ENCODE measurements at regions not wholly inside any gene's neighbourhood (a gene's known extent, or its start where the extent isn't known, plus 50 kb on each side); places are given as distances from the start of the nearest gene placed in this dataset.

GRCh38 chr7:119132436-119132835 is 907.9 kb downstream of the ANKRD7 start:
- no peaks in the 10 kb centered on the region for H3K36me3 ChIP-seq (ENCODE audit: control insufficient read depth, insufficient read depth, low read length)
- H3K9me3 ChIP-seq (ENCODE audit: control insufficient read depth, low read length) = no peaks in the 10 kb centered on the region
- H3K4me1 ChIP-seq (ENCODE audit: control insufficient read depth, insufficient read depth, low read length, poor library complexity, severe bottlenecking) = no peaks in the 10 kb centered on the region
- no peak overlapping the region for H3K27ac ChIP-seq (ENCODE audit: low read depth, low read length, severe bottlenecking)
- H3K4me3 ChIP-seq (ENCODE audit: extremely low read depth, insufficient read depth, low read length, poor library complexity, severe bottlenecking) = no peak overlapping the region

GRCh38 chr7:119167431-119167830 is 942.9 kb downstream of the ANKRD7 start:
- no peaks in the 10 kb centered on the region for H3K36me3 ChIP-seq (ENCODE audit: control insufficient read depth, insufficient read depth, low read length)
- H3K4me3 ChIP-seq (ENCODE audit: extremely low read depth, insufficient read depth, low read length, poor library complexity, severe bottlenecking) = no peak overlapping the region
- H3K9me3 ChIP-seq (ENCODE audit: control insufficient read depth, low read length) = peaks cover 14% of the 10 kb centered on the region
- no peaks in the 10 kb centered on the region for H3K4me1 ChIP-seq (ENCODE audit: control insufficient read depth, insufficient read depth, low read length, poor library complexity, severe bottlenecking)
- no CpG with 5 or more reads among the region's 1 CpG for WGBS, 2 experiments (ENCODE audit: insufficient coverage in 2 of 2)
- H3K27ac ChIP-seq (ENCODE audit: low read depth, low read length, severe bottlenecking) = no peak overlapping the region

- WGBS, 2 experiments (ENCODE audit: insufficient coverage in 2 of 2) = 79 to 90% methylated on average over 2 to 3 of the region's 5 CpGs
- no peaks in the 10 kb centered on the region for H3K36me3 ChIP-seq (ENCODE audit: control insufficient read depth, insufficient read depth, low read length)
- H3K4me3 ChIP-seq (ENCODE audit: extremely low read depth, insufficient read depth, low read length, poor library complexity, severe bottlenecking) = no peak overlapping the region
These were observed 947.5 kb downstream of the ANKRD7 start for GRCh38 chr7:119172043-119172442.

GRCh38 chr7:119175911-119176627 is 951.6 kb downstream of the ANKRD7 start:
- H3K4me3 ChIP-seq (ENCODE audit: extremely low read depth, insufficient read depth, low read length, poor library complexity, severe bottlenecking) = no peak overlapping the region
- peak overlapping the region; percentile 34 for H3K27ac ChIP-seq (ENCODE audit: low read depth, low read length, severe bottlenecking)
- no peaks in the 10 kb centered on the region for H3K36me3 ChIP-seq (ENCODE audit: control insufficient read depth, insufficient read depth, low read length)
- WGBS, 2 experiments (ENCODE audit: insufficient coverage in 2 of 2) = 0 to 4% methylated on average over 2 to 3 of the region's 6 CpGs
- H3K4me1 ChIP-seq (ENCODE audit: control insufficient read depth, insufficient read depth, low read length, poor library complexity, severe bottlenecking) = no peaks in the 10 kb centered on the region
- H3K9me3 ChIP-seq (ENCODE audit: control insufficient read depth, low read length) = no peaks in the 10 kb centered on the region

More at GRCh38 chr7:119172043-119172442, 947.5 kb downstream of the ANKRD7 start:
- Histone ChIP-seq H3K27ac (ENCODE audit: low read depth, low read length, severe bottlenecking) (no peak overlapping the region), H3K4me1 (ENCODE audit: control insufficient read depth, insufficient read depth, low read length, poor library complexity, severe bottlenecking) (no peaks in the 10 kb centered on the region), H3K9me3 (ENCODE audit: control insufficient read depth, low read length) (peaks cover 10% of the 10 kb centered on the region)

DNA sequence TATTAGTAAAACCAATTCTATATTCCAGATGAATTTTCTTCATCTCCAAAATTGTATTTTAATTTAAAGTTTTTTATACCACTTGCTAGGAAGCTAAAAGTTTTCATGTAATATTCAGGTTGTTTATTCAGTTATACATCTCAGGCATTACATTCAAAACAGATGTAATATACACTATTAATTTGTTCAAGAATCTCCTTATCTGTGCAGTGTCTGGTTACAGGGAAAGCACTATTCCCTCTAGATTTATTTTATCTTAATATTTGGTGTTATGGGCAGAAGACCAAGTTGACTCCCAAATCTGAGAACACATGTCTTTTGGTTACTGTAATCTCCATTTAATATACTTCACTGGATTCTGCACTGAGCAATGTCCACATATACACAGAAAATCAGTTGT is 953.4 kb downstream of the ANKRD7 start:
- H3K27ac ChIP-seq (ENCODE audit: low read depth, low read length, severe bottlenecking) = no peak overlapping the region
- H3K4me1 ChIP-seq (ENCODE audit: control insufficient read depth, insufficient read depth, low read length, poor library complexity, severe bottlenecking) = no peaks in the 10 kb centered on the region
- H3K9me3 ChIP-seq (ENCODE audit: control insufficient read depth, low read length) = no peaks in the 10 kb centered on the region
- H3K4me3 ChIP-seq (ENCODE audit: extremely low read depth, insufficient read depth, low read length, poor library complexity, severe bottlenecking) = no peak overlapping the region
- no peaks in the 10 kb centered on the region for H3K36me3 ChIP-seq (ENCODE audit: control insufficient read depth, insufficient read depth, low read length)

- no peak overlapping the region for H3K27ac ChIP-seq (ENCODE audit: low read depth, low read length, severe bottlenecking)
- H3K4me1 ChIP-seq (ENCODE audit: control insufficient read depth, insufficient read depth, low read length, poor library complexity, severe bottlenecking) = no peaks in the 10 kb centered on the region
- no peak overlapping the region for H3K4me3 ChIP-seq (ENCODE audit: extremely low read depth, insufficient read depth, low read length, poor library complexity, severe bottlenecking)
- H3K9me3 ChIP-seq (ENCODE audit: control insufficient read depth, low read length) = no peaks in the 10 kb centered on the region
- 93 to 100% methylated on average over 3 of the region's 4 CpGs for WGBS, 2 experiments (ENCODE audit: insufficient coverage in 2 of 2)
- no peaks in the 10 kb centered on the region for H3K36me3 ChIP-seq (ENCODE audit: control insufficient read depth, insufficient read depth, low read length)
These were observed 959.8 kb downstream of the ANKRD7 start for GRCh38 chr7:119184124-119184788.

DNA sequence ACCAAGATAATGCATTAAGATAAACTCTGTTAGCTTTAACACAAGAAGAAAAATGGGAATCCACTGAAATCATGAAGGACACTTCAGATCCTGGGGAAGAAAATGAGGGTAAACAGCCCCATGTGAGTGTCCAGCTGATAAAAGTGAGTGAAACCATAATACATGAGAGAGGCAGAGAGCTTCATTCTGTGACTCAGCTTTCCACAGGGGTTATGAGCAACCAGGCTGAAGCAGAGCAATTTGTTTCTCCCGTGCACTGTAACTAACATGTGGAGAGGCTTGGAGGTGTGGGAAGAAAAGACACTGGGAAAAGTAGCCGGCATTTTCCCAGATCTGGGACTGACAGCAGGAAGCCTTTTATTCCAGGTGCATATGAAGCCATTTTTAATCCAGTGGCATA is 971.7 kb downstream of the ANKRD7 start:
- Histone ChIP-seq H3K36me3 (ENCODE audit: control insufficient read depth, insufficient read depth, low read length) (no peaks in the 10 kb centered on the region), H3K27ac (ENCODE audit: low read depth, low read length, severe bottlenecking) (peak overlapping the region; percentile 32), H3K4me3 (ENCODE audit: extremely low read depth, insufficient read depth, low read length, poor library complexity, severe bottlenecking) (no peak overlapping the region), H3K9me3 (ENCODE audit: control insufficient read depth, low read length) (no peaks in the 10 kb centered on the region), H3K4me1 (ENCODE audit: control insufficient read depth, insufficient read depth, low read length, poor library complexity, severe bottlenecking) (peaks cover 8% of the 10 kb centered on the region)
- WGBS, 2 experiments (ENCODE audit: insufficient coverage in 2 of 2) = 70 to 90% methylated on average over 2 of the region's 2 CpGs

DNA sequence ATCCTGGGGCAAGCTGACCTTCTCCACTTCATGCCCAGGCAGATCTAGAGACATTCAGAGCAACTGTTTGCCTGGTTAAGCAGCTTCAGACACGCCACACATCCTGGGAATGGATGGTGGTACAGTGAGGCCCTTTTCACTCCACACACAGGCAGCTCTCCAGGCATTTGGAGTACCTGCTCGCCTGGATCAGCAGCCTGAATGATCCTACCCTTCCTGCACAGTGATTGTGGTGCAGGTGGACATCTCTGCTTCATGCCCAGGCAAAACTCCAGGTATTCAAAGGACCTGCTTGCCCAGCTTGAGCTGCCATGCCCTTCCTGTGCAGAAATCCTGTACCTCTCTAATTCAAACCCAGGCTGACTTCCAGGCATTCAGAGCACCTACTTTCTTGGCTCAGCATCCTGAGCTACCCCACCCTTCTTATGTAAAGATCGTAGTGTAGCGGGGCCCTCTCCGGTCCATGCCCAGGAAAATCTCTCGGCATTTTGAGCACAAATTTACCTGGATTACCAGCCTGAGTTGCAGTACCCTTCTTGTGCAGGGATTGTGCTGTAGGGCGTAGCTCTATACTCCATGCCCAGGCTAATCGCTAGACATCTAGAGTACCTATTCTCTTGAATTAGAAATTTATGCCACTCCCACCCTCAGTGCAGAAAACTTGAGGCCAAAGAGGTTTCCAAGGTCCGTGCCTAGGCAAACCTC is 972.8 kb downstream of the ANKRD7 start:
- Histone ChIP-seq H3K4me1 (ENCODE audit: control insufficient read depth, insufficient read depth, low read length, poor library complexity, severe bottlenecking) (peaks cover 8% of the 10 kb centered on the region), H3K36me3 (ENCODE audit: control insufficient read depth, insufficient read depth, low read length) (no peaks in the 10 kb centered on the region), H3K27ac (ENCODE audit: low read depth, low read length, severe bottlenecking) (no peak overlapping the region), H3K9me3 (ENCODE audit: control insufficient read depth, low read length) (no peaks in the 10 kb centered on the region), H3K4me3 (ENCODE audit: extremely low read depth, insufficient read depth, low read length, poor library complexity, severe bottlenecking) (no peak overlapping the region)
- WGBS, 2 experiments (ENCODE audit: insufficient coverage in 2 of 2) = 86 to 91% methylated on average over 7 to 8 of the region's 9 CpGs

DNA sequence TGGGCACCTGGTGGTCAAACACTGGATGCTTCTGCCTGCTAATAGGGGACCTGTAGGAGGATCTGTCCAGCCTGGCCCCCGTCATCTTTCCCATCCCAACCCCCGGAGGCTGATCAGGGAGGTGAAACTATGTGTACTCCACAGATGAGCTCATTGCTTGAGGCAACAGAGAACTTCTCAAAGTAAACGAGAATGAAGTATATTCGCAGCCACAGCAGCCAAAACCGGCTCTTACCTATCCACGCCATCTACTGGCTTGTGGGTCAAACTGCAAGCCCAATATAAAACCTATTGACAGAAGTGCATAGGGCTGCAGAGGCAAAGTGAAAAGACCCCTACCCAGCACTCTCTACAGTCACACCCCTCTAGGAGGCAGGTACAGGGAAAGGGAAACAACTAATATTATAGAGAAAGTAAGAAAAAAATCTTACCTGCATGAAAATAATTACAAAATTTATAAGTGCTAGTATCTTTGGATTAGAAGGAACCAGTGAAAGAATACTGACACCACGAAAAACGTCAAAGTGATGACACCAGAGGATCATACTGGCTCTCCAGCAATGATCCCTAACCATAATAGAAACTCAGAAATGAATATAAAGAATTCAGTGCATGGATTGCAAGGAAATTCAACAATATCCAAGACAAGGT is 973.5 kb downstream of the ANKRD7 start:
- 0 to 31% methylated on average over 1 to 4 of the region's 8 CpGs for WGBS, 2 experiments (ENCODE audit: insufficient coverage in 2 of 2)

GRCh38 chr7:119219663-119220062 is 995.2 kb downstream of the ANKRD7 start:
- Histone ChIP-seq H3K9me3 (ENCODE audit: control insufficient read depth, low read length) (no peaks in the 10 kb centered on the region), H3K4me3 (ENCODE audit: extremely low read depth, insufficient read depth, low read length, poor library complexity, severe bottlenecking) (no peak overlapping the region), H3K27ac (ENCODE audit: low read depth, low read length, severe bottlenecking) (no peak overlapping the region), H3K36me3 (ENCODE audit: control insufficient read depth, insufficient read depth, low read length) (no peaks in the 10 kb centered on the region), H3K4me1 (ENCODE audit: control insufficient read depth, insufficient read depth, low read length, poor library complexity, severe bottlenecking) (no peaks in the 10 kb centered on the region)
- WGBS, 2 experiments (ENCODE audit: insufficient coverage in 2 of 2) = 81 to 85% methylated on average over 2 to 3 of the region's 3 CpGs

More for the DNA sequence above, 973.5 kb downstream of the ANKRD7 start:
- no peak overlapping the region for H3K4me3 ChIP-seq (ENCODE audit: extremely low read depth, insufficient read depth, low read length, poor library complexity, severe bottlenecking)
- H3K36me3 ChIP-seq (ENCODE audit: control insufficient read depth, insufficient read depth, low read length) = no peaks in the 10 kb centered on the region
- H3K27ac ChIP-seq (ENCODE audit: low read depth, low read length, severe bottlenecking) = no peak overlapping the region
- H3K4me1 ChIP-seq (ENCODE audit: control insufficient read depth, insufficient read depth, low read length, poor library complexity, severe bottlenecking) = peaks cover 8% of the 10 kb centered on the region
- H3K9me3 ChIP-seq (ENCODE audit: control insufficient read depth, low read length) = no peaks in the 10 kb centered on the region

Data from mesodermal cell (in vitro differentiated cells).